Coronary artery (tissue), 2 donors: ENCODE measurements at regions not wholly inside any gene's neighbourhood (a gene's known extent, or its start where the extent isn't known, plus 50 kb on each side); places are given as distances from the start of the nearest gene placed in this dataset.

Experiments used
- DNase-seq: peaks from one replicate; pipeline ENCODE4 v3.0.0-alpha.2; 2017; ENCODE audit warnings: low spot score
- H3K27ac ChIP-seq, 2 donors: fragments of 200-600 bp; sonication (generic); one replicate each; pipeline ENCODE4 v1.5.1; 2016 to 2019
- H3K4me3 ChIP-seq: fragments of 200-600 bp; sonication (generic); 2 replicates; pipeline ENCODE4 v1.5.1; 2016; ENCODE audit warnings: mild to moderate bottlenecking, moderate library complexity
- CTCF ChIP-seq: fragments of 200-600 bp; sonication (generic); IDR thresholded peaks from one replicate; pipeline ENCODE4 v1.5.1; 2019; ENCODE audit warnings: antibody characterized with exemption

GRCh38 chr5:4981608-4982007, 158.5 kb upstream of the ADAMTS16 start:
- no peak for TF ChIP-seq CTCF
- DNase-seq: no peak
- H3K4me3 ChIP-seq: no peak overlapping the region
- no peak overlapping the region for H3K27ac ChIP-seq

- H3K27ac ChIP-seq: no peak overlapping the region
- no peak overlapping the region for H3K4me3 ChIP-seq
- no peak for TF ChIP-seq CTCF
- no peak for DNase-seq
These were observed 156.4 kb upstream of the ADAMTS16 start for GRCh38 chr5:4983701-4984100.

GRCh38 chr5:4984461-4984860, 155.7 kb upstream of the ADAMTS16 start:
- Histone ChIP-seq H3K4me3 (no peak overlapping the region), H3K27ac (no peak overlapping the region)
- no peak for TF ChIP-seq CTCF
- no peak for DNase-seq

GRCh38 chr5:4987431-4987830, 152.7 kb upstream of the ADAMTS16 start:
- no peak for TF ChIP-seq CTCF
- H3K4me3 ChIP-seq: no peak overlapping the region
- no peak overlapping the region for H3K27ac ChIP-seq
- no peak for DNase-seq

GRCh38 chr5:4989118-4989517, 151.0 kb upstream of the ADAMTS16 start:
- H3K4me3 ChIP-seq: no peak overlapping the region
- DNase-seq: no peak
- H3K27ac ChIP-seq: no peak overlapping the region
- TF ChIP-seq CTCF: no peak

- TF ChIP-seq CTCF: no peak
- no peak for DNase-seq
- Histone ChIP-seq H3K4me3 (no peak overlapping the region), H3K27ac (no peak overlapping the region)
These were observed 150.1 kb upstream of the ADAMTS16 start for GRCh38 chr5:4990017-4990416.

- DNase-seq: no peak
- no peak for TF ChIP-seq CTCF
- no peak overlapping the region for H3K4me3 ChIP-seq
- H3K27ac ChIP-seq: no peak overlapping the region
These were observed 149.7 kb upstream of the ADAMTS16 start for GRCh38 chr5:4990462-4990861.
